NB4 (cell line): ENCODE measurements at regions not wholly inside any gene's neighbourhood (a gene's known extent, or its start where the extent isn't known, plus 50 kb on each side); places are given as distances from the start of the nearest gene placed in this dataset.
A peak's percentile ranks its signal among the peaks of the same experiment; 100 is the strongest.

Experiments used
- DNase-seq: peaks from one replicate; pipeline ENCODE4 v3.0.0; 2010; ENCODE audit warnings: low read depth
- H3K4me3 ChIP-seq: one replicate; pipeline ENCODE4 v1.5.1; 2011; ENCODE audit warnings: mild to moderate bottlenecking, low read depth, low read length, moderate library complexity
- CTCF ChIP-seq: IDR thresholded peaks from one replicate; pipeline ENCODE4 v1.5.1; 2012; ENCODE audit warnings: low read depth, low read length
- MYC ChIP-seq: IDR thresholded peaks from 2 replicates; pipeline ENCODE4 v1.6.1; 2011; ENCODE audit warnings: low read depth, low read length
- POLR2A ChIP-seq: IDR thresholded peaks from 2 replicates; pipeline ENCODE4 v1.6.1; 2011; ENCODE audit warnings: mild to moderate bottlenecking; ENCODE audit not compliant: insufficient read length; ENCODE audit errors: extremely low read depth
- TF ChIP-seq, protein P1 (sequence below): IDR thresholded peaks from 2 replicates; pipeline ENCODE4 v1.6.1; 2011; ENCODE audit warnings: low read depth, low read length

- H3K4me3 ChIP-seq, result no peak overlapping the region
- DNase-seq, result no peak
- no peak for TF ChIP-seq POLR2A
Measured at GRCh38 chr18:73913505-73913904, 234.1 kb downstream of the FBXO15 start.

DNA sequence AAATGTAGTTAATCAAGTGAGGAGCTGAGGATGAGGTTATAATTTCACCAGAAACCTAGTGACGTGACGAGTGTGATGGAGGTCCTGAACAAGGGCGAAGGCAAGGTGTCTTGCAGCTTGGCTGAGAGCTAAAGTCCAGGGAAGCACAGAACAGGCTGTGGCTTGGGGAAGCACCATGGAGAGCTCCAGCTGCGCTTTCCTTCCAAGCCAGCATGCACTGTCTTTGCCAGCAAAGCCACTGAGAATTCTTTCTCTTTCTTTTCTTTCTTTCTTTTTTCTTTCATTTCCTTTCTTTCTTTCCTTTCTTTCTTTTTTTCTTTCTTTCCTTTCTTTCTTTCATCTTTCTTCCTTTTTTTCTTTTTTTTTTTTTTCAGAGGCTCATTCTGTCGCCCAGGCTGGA, 239.3 kb downstream of the FBXO15 start:
- no peak overlapping the region for H3K4me3 ChIP-seq
- TF ChIP-seq POLR2A, result no peak
- TF ChIP-seq, protein P1, sequence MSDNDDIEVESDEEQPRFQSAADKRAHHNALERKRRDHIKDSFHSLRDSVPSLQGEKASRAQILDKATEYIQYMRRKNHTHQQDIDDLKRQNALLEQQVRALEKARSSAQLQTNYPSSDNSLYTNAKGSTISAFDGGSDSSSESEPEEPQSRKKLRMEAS, result no peak
- TF ChIP-seq CTCF, result no peak
- TF ChIP-seq MYC, result no peak
- peak; percentile 25 for DNase-seq

- TF ChIP-seq MYC, result no peak
- TF ChIP-seq, protein P1, result no peak
- TF ChIP-seq POLR2A, result no peak
- no peak for TF ChIP-seq CTCF
- DNase-seq, result no peak
- H3K4me3 ChIP-seq, result no peak overlapping the region
Measured at GRCh38 chr18:73901566-73901965, 246.1 kb downstream of the FBXO15 start.

DNA sequence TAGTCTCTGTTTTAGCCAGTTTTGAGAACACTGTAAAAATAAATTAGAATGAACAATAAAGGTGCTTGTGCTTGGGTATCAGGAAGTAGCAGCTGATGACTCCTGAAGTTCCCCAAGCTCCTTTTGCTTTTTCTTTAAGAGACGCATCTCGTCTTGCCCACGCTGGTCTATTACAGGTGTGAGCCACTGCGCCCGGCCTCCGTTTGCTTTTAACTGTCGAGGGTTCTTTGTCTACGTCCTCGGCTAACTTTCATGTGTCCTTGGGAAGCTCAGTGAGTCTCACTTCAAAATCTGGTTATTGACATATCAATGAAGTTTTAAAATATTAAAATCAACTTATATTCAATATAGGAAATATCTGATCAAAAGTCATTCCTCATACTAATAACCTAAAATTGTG, 246.5 kb downstream of the FBXO15 start:
- TF ChIP-seq CTCF (no peak), MYC (no peak), POLR2A (no peak)
- TF ChIP-seq, protein P1, result no peak
- H3K4me3 ChIP-seq, result no peak overlapping the region
- DNase-seq, result no peak

GRCh38 chr18:73900106-73900835, 247.4 kb downstream of the FBXO15 start:
- no peak overlapping the region for H3K4me3 ChIP-seq
- TF ChIP-seq, protein P1, result no peak
- TF ChIP-seq POLR2A (no peak), MYC (no peak), CTCF (no peak)
- no peak for DNase-seq

GRCh38 chr18:73897517-73897916, 250.1 kb downstream of the FBXO15 start:
- no peak overlapping the region for H3K4me3 ChIP-seq
- TF ChIP-seq MYC, result no peak
- TF ChIP-seq, protein P1, result no peak
- no peak for TF ChIP-seq CTCF
- no peak for TF ChIP-seq POLR2A
- no peak for DNase-seq
